GM23338 (cell line): ENCODE measurements at regions not wholly inside any gene's neighbourhood (a gene's known extent, or its start where the extent isn't known, plus 50 kb on each side); places are given as distances from the start of the nearest gene placed in this dataset.

Source experiments
- ATAC-seq: fragments of 200-7000 bp; cut with Tn5 transposase; 3 replicates; pipeline ENCODE4 v1.9.1; 2020
- DNase-seq: peaks from one replicate; pipeline ENCODE4 v3.0.0-alpha.2; 2015; ENCODE audit warnings: low spot score
- H2AFZ ChIP-seq: fragments of 200-600 bp; sonication (generic); 2 replicates; pipeline ENCODE4 v1.8.0; 2016; ENCODE audit warnings: antibody characterized with exemption, mild to moderate bottlenecking, moderate library complexity
- H3F3A ChIP-seq: fragments of 200-600 bp; sonication (generic); replicated peaks from 2 replicates; pipeline ENCODE4 v1.8.0; 2017; ENCODE audit warnings: antibody characterized with exemption, mixed run types, low read depth
- H3K27ac ChIP-seq: fragments of 200-600 bp; sonication (generic); 2 replicates; pipeline ENCODE4 v1.6.1; 2016; ENCODE audit warnings: low read depth
- H3K27me3 ChIP-seq: fragments of 200-600 bp; sonication (generic); 2 replicates; pipeline ENCODE4 v1.8.0; 2016; ENCODE audit warnings: mild to moderate bottlenecking, mixed run types, moderate library complexity; ENCODE audit not compliant: insufficient read depth
- H3K36me3 ChIP-seq: fragments of 200-600 bp; sonication (generic); 2 replicates; pipeline ENCODE4 v1.8.0; 2016; ENCODE audit warnings: mild to moderate bottlenecking; ENCODE audit not compliant: insufficient read depth
- H3K4me1 ChIP-seq: fragments of 200-600 bp; sonication (generic); 2 replicates; pipeline ENCODE4 v1.8.0; 2016; ENCODE audit warnings: mild to moderate bottlenecking, moderate library complexity; ENCODE audit not compliant: insufficient read depth
- H3K4me2 ChIP-seq: fragments of 200-600 bp; sonication (generic); 2 replicates; pipeline ENCODE4 v1.7.1; 2017; ENCODE audit warnings: mixed run types
- H3K4me3 ChIP-seq: fragments of 200-600 bp; sonication (generic); 2 replicates; pipeline ENCODE4 v1.6.1; 2016; ENCODE audit warnings: mixed run types
- H3K79me2 ChIP-seq: fragments of 200-600 bp; sonication (generic); replicated peaks from 2 replicates; pipeline ENCODE4 v1.8.0; 2017; ENCODE audit warnings: mild to moderate bottlenecking; ENCODE audit not compliant: insufficient read depth
- H3K9me2 ChIP-seq: fragments of 200-600 bp; sonication (generic); 2 replicates; pipeline ENCODE4 v1.8.0; 2017; ENCODE audit not compliant: insufficient read depth
- H4K20me1 ChIP-seq: fragments of 200-600 bp; sonication (generic); replicated peaks from 2 replicates; pipeline ENCODE4 v1.8.0; 2017; ENCODE audit warnings: mild to moderate bottlenecking; ENCODE audit not compliant: insufficient read depth
- H3K27ac Mint-ChIP-seq: 2 replicates; pipeline ENCODE4 v1.8.0; 2020; ENCODE audit warnings: inconsistent platforms, mild to moderate bottlenecking, moderate library complexity, mixed read lengths
- H3K27me3 Mint-ChIP-seq: 3 replicates; pipeline ENCODE4 v1.8.0; 2022; ENCODE audit warnings: low read depth, mild to moderate bottlenecking, moderate library complexity, mixed read lengths, inconsistent platforms; ENCODE audit not compliant: insufficient read depth, poor library complexity
- H3K36me3 Mint-ChIP-seq: 3 replicates; pipeline ENCODE4 v1.8.0; 2021; ENCODE audit warnings: low read depth, mild to moderate bottlenecking, inconsistent platforms, moderate library complexity, mixed read lengths
- H3K4me1 Mint-ChIP-seq: 3 replicates; pipeline ENCODE4 v1.8.0; 2020; ENCODE audit warnings: mild to moderate bottlenecking, inconsistent platforms, mixed read lengths
- H3K4me3 Mint-ChIP-seq: 3 replicates; pipeline ENCODE4 v1.8.0; 2021; ENCODE audit warnings: moderate library complexity, mild to moderate bottlenecking, inconsistent platforms, mixed read lengths
- H3K9me3 Mint-ChIP-seq: 3 replicates; pipeline ENCODE4 v1.8.0; 2020; ENCODE audit warnings: moderate library complexity, mild to moderate bottlenecking, inconsistent platforms, mixed read lengths
- EZH2 ChIP-seq: fragments of 200-600 bp; sonication (generic); IDR thresholded peaks from one replicate; pipeline ENCODE4 v1.8.0; 2017; ENCODE audit warnings: antibody characterized with exemption, mild to moderate bottlenecking, low read depth; ENCODE audit not compliant: unreplicated experiment
- JUNB ChIP-seq: IDR thresholded peaks from one replicate; pipeline ENCODE4 v1.6.1; 2016; ENCODE audit warnings: antibody characterized with exemption; ENCODE audit not compliant: unreplicated experiment
- POLR2AphosphoS5 ChIP-seq: IDR thresholded peaks from 2 replicates; pipeline ENCODE4 v1.6.1; 2016; ENCODE audit warnings: antibody characterized with exemption, low read depth
- ZNF114 ChIP-seq: fragments of 250-450 bp; sonication (Bioruptor Pico); IDR thresholded peaks from 2 replicates; pipeline ENCODE4 v1.5.0; 2020; ENCODE audit warnings: mild to moderate bottlenecking, moderate library complexity
- ZNF331 ChIP-seq: fragments of 250-450 bp; sonication (Bioruptor Pico); IDR thresholded peaks from 2 replicates; pipeline ENCODE4 v1.5.0; 2020; ENCODE audit warnings: low read depth, mild to moderate bottlenecking, moderate library complexity
- TF ChIP-seq, protein P1 (sequence below): IDR thresholded peaks from 2 replicates; pipeline ENCODE4 v1.6.1; 2016; ENCODE audit warnings: antibody characterized with exemption
- TF ChIP-seq, protein P2 (sequence below): IDR thresholded peaks from one replicate; pipeline ENCODE4 v1.6.1; 2018; ENCODE audit warnings: antibody characterized with exemption; ENCODE audit not compliant: unreplicated experiment
- TF ChIP-seq, protein P3 (sequence below): fragments of 250-450 bp; sonication (Bioruptor Pico); IDR thresholded peaks from 2 replicates; pipeline ENCODE4 v1.5.0; 2020; ENCODE audit warnings: mild to moderate bottlenecking, moderate library complexity

DNA sequence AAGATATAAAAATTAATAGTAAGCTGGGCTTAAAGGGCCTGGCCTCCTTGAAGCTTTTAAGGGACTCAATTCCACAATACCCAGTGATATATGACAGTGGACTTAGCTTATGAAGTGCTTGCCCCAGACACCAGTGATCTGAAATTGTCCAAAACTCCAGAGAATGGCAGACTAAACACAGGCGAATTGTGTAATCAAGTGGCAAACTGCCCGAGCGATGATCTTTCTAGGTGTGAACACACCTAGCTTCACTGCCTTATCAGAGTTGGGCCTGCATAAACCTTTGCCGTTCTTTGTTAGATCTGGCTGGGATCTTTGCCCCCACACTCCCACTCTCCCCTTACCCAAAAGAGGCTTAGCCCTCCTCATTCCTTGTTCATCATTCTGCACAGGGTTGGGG, 62.5 kb upstream of the SH3RF1 start:
- Mint-ChIP-seq H3K27me3 (peaks cover 7% of the 10 kb centered on the region), H3K9me3 (no peaks in the 10 kb centered on the region), H3K4me1 (peaks cover 14% of the 10 kb centered on the region), H3K27ac (no peak overlapping the region; the same call in 1 of the 2 replicates), H3K4me3 (no peak overlapping the region), H3K36me3 (no peaks in the 10 kb centered on the region)
- DNase-seq (no peak), ATAC-seq (no peak)
- Histone ChIP-seq H3F3A (no peaks in the 10 kb centered on the region), H3K4me3 (no peak overlapping the region), H3K4me1 (0 out of 2 replicates have a peak, but pooled peaks cover 7% of the 10 kb centered on the region), H3K27me3 (no peaks in the 10 kb centered on the region), H2AFZ (peak overlapping the region; percentile 23; the same call in 1 of the 2 replicates), H3K27ac (0 out of 2 replicates have a peak overlapping the region, but pooled peaks have one; percentile 2), H3K36me3 (no peaks in the 10 kb centered on the region), H3K9me2 (peaks cover 12% of the 10 kb centered on the region), H4K20me1 (no peaks in the 10 kb centered on the region), H3K4me2 (no peak overlapping the region), H3K79me2 (no peaks in the 10 kb centered on the region)
- TF ChIP-seq ZNF331 (CRISPR knock-in tag) (no peak), ZNF114 (CRISPR knock-in tag) (no peak), POLR2AphosphoS5 (no peak), JUNB (no peak), EZH2 (no peak)
- TF ChIP-seq, protein P1, sequence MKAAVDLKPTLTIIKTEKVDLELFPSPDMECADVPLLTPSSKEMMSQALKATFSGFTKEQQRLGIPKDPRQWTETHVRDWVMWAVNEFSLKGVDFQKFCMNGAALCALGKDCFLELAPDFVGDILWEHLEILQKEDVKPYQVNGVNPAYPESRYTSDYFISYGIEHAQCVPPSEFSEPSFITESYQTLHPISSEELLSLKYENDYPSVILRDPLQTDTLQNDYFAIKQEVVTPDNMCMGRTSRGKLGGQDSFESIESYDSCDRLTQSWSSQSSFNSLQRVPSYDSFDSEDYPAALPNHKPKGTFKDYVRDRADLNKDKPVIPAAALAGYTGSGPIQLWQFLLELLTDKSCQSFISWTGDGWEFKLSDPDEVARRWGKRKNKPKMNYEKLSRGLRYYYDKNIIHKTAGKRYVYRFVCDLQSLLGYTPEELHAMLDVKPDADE, result no peak
- TF ChIP-seq, protein P2, sequence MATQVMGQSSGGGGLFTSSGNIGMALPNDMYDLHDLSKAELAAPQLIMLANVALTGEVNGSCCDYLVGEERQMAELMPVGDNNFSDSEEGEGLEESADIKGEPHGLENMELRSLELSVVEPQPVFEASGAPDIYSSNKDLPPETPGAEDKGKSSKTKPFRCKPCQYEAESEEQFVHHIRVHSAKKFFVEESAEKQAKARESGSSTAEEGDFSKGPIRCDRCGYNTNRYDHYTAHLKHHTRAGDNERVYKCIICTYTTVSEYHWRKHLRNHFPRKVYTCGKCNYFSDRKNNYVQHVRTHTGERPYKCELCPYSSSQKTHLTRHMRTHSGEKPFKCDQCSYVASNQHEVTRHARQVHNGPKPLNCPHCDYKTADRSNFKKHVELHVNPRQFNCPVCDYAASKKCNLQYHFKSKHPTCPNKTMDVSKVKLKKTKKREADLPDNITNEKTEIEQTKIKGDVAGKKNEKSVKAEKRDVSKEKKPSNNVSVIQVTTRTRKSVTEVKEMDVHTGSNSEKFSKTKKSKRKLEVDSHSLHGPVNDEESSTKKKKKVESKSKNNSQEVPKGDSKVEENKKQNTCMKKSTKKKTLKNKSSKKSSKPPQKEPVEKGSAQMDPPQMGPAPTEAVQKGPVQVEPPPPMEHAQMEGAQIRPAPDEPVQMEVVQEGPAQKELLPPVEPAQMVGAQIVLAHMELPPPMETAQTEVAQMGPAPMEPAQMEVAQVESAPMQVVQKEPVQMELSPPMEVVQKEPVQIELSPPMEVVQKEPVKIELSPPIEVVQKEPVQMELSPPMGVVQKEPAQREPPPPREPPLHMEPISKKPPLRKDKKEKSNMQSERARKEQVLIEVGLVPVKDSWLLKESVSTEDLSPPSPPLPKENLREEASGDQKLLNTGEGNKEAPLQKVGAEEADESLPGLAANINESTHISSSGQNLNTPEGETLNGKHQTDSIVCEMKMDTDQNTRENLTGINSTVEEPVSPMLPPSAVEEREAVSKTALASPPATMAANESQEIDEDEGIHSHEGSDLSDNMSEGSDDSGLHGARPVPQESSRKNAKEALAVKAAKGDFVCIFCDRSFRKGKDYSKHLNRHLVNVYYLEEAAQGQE, result no peak
- TF ChIP-seq, protein P3, sequence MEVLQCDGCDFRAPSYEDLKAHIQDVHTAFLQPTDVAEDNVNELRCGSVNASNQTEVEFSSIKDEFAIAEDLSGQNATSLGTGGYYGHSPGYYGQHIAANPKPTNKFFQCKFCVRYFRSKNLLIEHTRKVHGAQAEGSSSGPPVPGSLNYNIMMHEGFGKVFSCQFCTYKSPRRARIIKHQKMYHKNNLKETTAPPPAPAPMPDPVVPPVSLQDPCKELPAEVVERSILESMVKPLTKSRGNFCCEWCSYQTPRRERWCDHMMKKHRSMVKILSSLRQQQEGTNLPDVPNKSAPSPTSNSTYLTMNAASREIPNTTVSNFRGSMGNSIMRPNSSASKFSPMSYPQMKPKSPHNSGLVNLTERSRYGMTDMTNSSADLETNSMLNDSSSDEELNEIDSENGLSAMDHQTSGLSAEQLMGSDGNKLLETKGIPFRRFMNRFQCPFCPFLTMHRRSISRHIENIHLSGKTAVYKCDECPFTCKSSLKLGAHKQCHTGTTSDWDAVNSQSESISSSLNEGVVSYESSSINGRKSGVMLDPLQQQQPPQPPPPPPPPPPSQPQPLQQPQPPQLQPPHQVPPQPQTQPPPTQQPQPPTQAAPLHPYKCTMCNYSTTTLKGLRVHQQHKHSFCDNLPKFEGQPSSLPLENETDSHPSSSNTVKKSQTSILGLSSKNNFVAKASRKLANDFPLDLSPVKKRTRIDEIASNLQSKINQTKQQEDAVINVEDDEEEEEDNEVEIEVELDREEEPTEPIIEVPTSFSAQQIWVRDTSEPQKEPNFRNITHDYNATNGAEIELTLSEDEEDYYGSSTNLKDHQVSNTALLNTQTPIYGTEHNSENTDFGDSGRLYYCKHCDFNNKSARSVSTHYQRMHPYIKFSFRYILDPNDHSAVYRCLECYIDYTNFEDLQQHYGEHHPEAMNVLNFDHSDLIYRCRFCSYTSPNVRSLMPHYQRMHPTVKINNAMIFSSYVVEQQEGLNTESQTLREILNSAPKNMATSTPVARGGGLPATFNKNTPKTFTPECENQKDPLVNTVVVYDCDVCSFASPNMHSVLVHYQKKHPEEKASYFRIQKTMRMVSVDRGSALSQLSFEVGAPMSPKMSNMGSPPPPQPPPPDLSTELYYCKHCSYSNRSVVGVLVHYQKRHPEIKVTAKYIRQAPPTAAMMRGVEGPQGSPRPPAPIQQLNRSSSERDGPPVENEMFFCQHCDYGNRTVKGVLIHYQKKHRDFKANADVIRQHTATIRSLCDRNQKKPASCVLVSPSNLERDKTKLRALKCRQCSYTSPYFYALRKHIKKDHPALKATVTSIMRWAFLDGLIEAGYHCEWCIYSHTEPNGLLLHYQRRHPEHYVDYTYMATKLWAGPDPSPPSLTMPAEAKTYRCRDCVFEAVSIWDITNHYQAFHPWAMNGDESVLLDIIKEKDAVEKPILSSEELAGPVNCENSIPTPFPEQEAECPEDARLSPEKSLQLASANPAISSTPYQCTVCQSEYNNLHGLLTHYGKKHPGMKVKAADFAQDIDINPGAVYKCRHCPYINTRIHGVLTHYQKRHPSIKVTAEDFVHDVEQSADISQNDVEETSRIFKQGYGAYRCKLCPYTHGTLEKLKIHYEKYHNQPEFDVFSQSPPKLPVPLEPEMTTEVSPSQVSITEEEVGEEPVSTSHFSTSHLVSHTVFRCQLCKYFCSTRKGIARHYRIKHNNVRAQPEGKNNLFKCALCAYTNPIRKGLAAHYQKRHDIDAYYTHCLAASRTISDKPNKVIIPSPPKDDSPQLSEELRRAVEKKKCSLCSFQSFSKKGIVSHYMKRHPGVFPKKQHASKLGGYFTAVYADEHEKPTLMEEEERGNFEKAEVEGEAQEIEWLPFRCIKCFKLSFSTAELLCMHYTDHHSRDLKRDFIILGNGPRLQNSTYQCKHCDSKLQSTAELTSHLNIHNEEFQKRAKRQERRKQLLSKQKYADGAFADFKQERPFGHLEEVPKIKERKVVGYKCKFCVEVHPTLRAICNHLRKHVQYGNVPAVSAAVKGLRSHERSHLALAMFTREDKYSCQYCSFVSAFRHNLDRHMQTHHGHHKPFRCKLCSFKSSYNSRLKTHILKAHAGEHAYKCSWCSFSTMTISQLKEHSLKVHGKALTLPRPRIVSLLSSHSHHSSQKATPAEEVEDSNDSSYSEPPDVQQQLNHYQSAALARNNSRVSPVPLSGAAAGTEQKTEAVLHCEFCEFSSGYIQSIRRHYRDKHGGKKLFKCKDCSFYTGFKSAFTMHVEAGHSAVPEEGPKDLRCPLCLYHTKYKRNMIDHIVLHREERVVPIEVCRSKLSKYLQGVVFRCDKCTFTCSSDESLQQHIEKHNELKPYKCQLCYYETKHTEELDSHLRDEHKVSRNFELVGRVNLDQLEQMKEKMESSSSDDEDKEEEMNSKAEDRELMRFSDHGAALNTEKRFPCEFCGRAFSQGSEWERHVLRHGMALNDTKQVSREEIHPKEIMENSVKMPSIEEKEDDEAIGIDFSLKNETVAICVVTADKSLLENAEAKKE (CRISPR knock-in tag), result no peak
